HG03064 (cell line): ENCODE measurements at regions not wholly inside any gene's neighbourhood (a gene's known extent, or its start where the extent isn't known, plus 50 kb on each side); places are given as distances from the start of the nearest gene placed in this dataset.

Experiments used
- ATAC-seq: cut with Tn5 transposase; IDR thresholded peaks from one replicate; pipeline ENCODE4 v1.9.1; 2021; ENCODE audit warnings: low read depth; ENCODE audit not compliant: unreplicated experiment

GRCh38 chr2:39608686-39609441 is 56.9 kb upstream of the TMEM178A start:
- no peak for ATAC-seq

GRCh38 chr2:39609917-39610316 is 55.8 kb upstream of the TMEM178A start:
- no peak for ATAC-seq

GRCh38 chr2:39615675-39616074 is 50.0 kb upstream of the TMEM178A start:
- no peak for ATAC-seq
